HepG2 (cell line): ENCODE measurements at regions not wholly inside any gene's neighbourhood (a gene's known extent, or its start where the extent isn't known, plus 50 kb on each side); places are given as distances from the start of the nearest gene placed in this dataset.
"Not testable (repeated sequence)": the region's sequence is repeated elsewhere in the genome, so short reads cannot be mapped to it uniquely, and the experiment has no call there.

Experiments
- ATAC-seq: fragments of 200-7000 bp; cut with Tn5 transposase; 3 replicates; pipeline ENCODE4 v1.9.1; 2020; ENCODE audit warnings: mild to moderate bottlenecking, moderate library complexity
- BruUV-seq: library from RNA; stranded (reverse); fragments of 400-500 nt; replicated peaks from 2 replicates; lab custom pipeline; 2021; lab: Mats Ljungman, UMichigan
- CTCF ChIA-PET: fragments of 300-600 bp; formaldehyde crosslinking; extraction: SDS; loops from one replicate; lab custom pipeline; 2021; ENCODE audit warnings: low total read pairs, inconsistent platforms, low intra/inter-chr PET ratio; lab: Yijun Ruan, JAX
- POLR2A ChIA-PET: fragments of 350-600 bp; sonication (Branson Sonifier 250); formaldehyde crosslinking; loops from one replicate; lab custom pipeline; 2020; ENCODE audit warnings: antibody characterized with exemption, inconsistent platforms; lab: Yijun Ruan, JAX
- DNase-seq: peaks from one replicate; pipeline ENCODE4 v3.0.0-alpha.2; 2015; ENCODE audit warnings: low spot score
- FAIRE-seq: peaks from 3 replicates; lab custom pipeline; 2011; peaks lifted over from hg19 to GRCh38; lab: Jason Lieb, UNC
- H2AFZ ChIP-seq: one replicate; pipeline ENCODE4 v1.6.1; 2011; ENCODE audit warnings: low read length, inconsistent platforms
- H3K27ac ChIP-seq: fragments of 300-600 bp; 3 replicates; pipeline ENCODE4 v1.8.0; 2011; ENCODE audit warnings: mixed run types, mild to moderate bottlenecking, mixed read lengths, low read length, inconsistent platforms; ENCODE audit not compliant: insufficient read depth; ENCODE audit errors: extremely low read length
- H3K27me3 ChIP-seq, 2 experiments: fragments of 200-600 bp in 1 of 2; 2 replicates in 1 of 2; 3 replicates in 1 of 2; pipeline versions ENCODE4 v1.6.0 to v1.8.0; 2011; ENCODE audit warnings: low read length in 2 of 2, mild to moderate bottlenecking in 2 of 2, moderate library complexity in 2 of 2, inconsistent platforms in 1 of 2; ENCODE audit not compliant: insufficient read depth in 2 of 2, control insufficient read depth in 1 of 2
- H3K36me3 ChIP-seq, 2 experiments: fragments of 200-600 bp in 1 of 2; replicated peaks in 1 of 2; 2 replicates in 1 of 2; 3 replicates in 1 of 2; pipeline versions ENCODE4 v1.5.1 to v1.8.0; 2011; ENCODE audit warnings: low read length in 2 of 2, inconsistent platforms in 1 of 2; ENCODE audit not compliant: insufficient read depth in 2 of 2, control insufficient read depth in 1 of 2
- H3K4me1 ChIP-seq: 2 replicates; pipeline ENCODE4 v1.5.1; 2012; ENCODE audit warnings: low read length, inconsistent platforms; ENCODE audit not compliant: insufficient read depth
- H3K4me2 ChIP-seq: 2 replicates; pipeline ENCODE4 v1.6.0; 2011; ENCODE audit warnings: low read depth, low read length, inconsistent platforms
- H3K4me3 ChIP-seq, 3 experiments: fragments of 200-600 bp in 1 of 3; sonication (generic), shearing (Covaris generic) in 1 of 3; replicated peaks in 1 of 3; 2 replicates each; pipeline ENCODE4 v1.5.1; 2011 to 2016; ENCODE audit warnings: low read length in 3 of 3, inconsistent platforms in 2 of 3, low read depth in 2 of 3, mild to moderate bottlenecking in 2 of 3, control low read depth in 1 of 3, mixed read lengths in 1 of 3; ENCODE audit not compliant: insufficient read depth in 1 of 3
- H3K79me2 ChIP-seq: one replicate; pipeline ENCODE4 v1.6.1; 2011; ENCODE audit warnings: low read length, inconsistent platforms; ENCODE audit not compliant: insufficient read depth
- H3K9ac ChIP-seq: 2 replicates; pipeline ENCODE4 v1.6.0; 2011; ENCODE audit warnings: mild to moderate bottlenecking, low read depth, low read length, inconsistent platforms; ENCODE audit not compliant: insufficient read depth
- H3K9me3 ChIP-seq: 2 replicates; pipeline ENCODE4 v1.5.1; 2012; ENCODE audit warnings: mild to moderate bottlenecking, low read length
- H4K20me1 ChIP-seq: 2 replicates; pipeline ENCODE4 v1.6.0; 2011; ENCODE audit warnings: inconsistent platforms, mild to moderate bottlenecking, low read length, moderate library complexity; ENCODE audit not compliant: insufficient read depth
- ATF7-NPFF ChIP-seq: sonication (generic); formaldehyde crosslinking; IDR thresholded peaks from 2 replicates; pipeline ENCODE4 v1.8.1; 2023; ENCODE audit warnings: mild to moderate bottlenecking, low read depth, missing genetic modification reagents, moderate library complexity
- BHLHE40 ChIP-seq: IDR thresholded peaks from 2 replicates; pipeline ENCODE4 v1.6.1; 2011; ENCODE audit warnings: low read length, improper control_type of control experiment
- DBP ChIP-seq: sonication (generic); formaldehyde crosslinking; IDR thresholded peaks from 2 replicates; pipeline ENCODE4 v1.4.0; 2020; ENCODE audit warnings: missing genetic modification reagents; ENCODE audit errors: not compliant biosample characterization
- FIP1L1 ChIP-seq: fragments of 200-400 bp; formaldehyde crosslinking; IDR thresholded peaks from 2 replicates; pipeline ENCODE4 v1.6.1; 2018; ENCODE audit warnings: low read depth, mild to moderate bottlenecking, low read length, moderate library complexity, borderline replicate concordance; ENCODE audit not compliant: insufficient read depth
- GATA4 ChIP-seq: sonication (generic); IDR thresholded peaks from 2 replicates; pipeline ENCODE4 v1.6.1; 2016; ENCODE audit warnings: antibody characterized with exemption, low read depth, borderline replicate concordance
- KMT2A ChIP-seq: sonication (generic); formaldehyde crosslinking; IDR thresholded peaks from 2 replicates; pipeline ENCODE4 v1.4.0; 2020; ENCODE audit warnings: missing genetic modification reagents
- NFYC ChIP-seq: IDR thresholded peaks from 2 replicates; pipeline ENCODE4 v1.6.1; 2016; ENCODE audit warnings: missing genetic modification reagents, missing compliant biosample characterization
- NR3C1 ChIP-seq: sonication (generic); formaldehyde crosslinking; IDR thresholded peaks from 2 replicates; pipeline ENCODE4 v1.4.0; 2020; ENCODE audit warnings: missing genetic modification reagents
- NRL ChIP-seq: sonication (generic); formaldehyde crosslinking; IDR thresholded peaks from 2 replicates; pipeline ENCODE4 v1.5.0; 2020; ENCODE audit warnings: missing genetic modification reagents, mild to moderate bottlenecking, moderate library complexity, borderline replicate concordance
- SP4 ChIP-seq: sonication (generic); formaldehyde crosslinking; IDR thresholded peaks from 2 replicates; pipeline ENCODE4 v1.8.1; 2023; ENCODE audit warnings: mild to moderate bottlenecking, missing genetic modification reagents
- TCF7 ChIP-seq: sonication (generic); IDR thresholded peaks from 2 replicates; pipeline ENCODE4 v1.6.1; 2016; ENCODE audit warnings: antibody characterized with exemption, low read depth
- TEAD3 ChIP-seq: optimal IDR thresholded peaks from 2 replicates; pipeline ENCODE3; 2016; ENCODE audit warnings: borderline replicate concordance
- TGIF2 ChIP-seq: IDR thresholded peaks from 2 replicates; pipeline ENCODE4 v1.6.1; 2016; ENCODE audit warnings: control low read depth, missing compliant biosample characterization
- TSC22D2 ChIP-seq: sonication (generic); formaldehyde crosslinking; IDR thresholded peaks from 2 replicates; pipeline ENCODE4 v1.5.1; 2020; ENCODE audit warnings: missing genetic modification reagents, mild to moderate bottlenecking, borderline replicate concordance
- ZFP36 ChIP-seq: fragments of 150-350 bp; IDR thresholded peaks from 2 replicates; pipeline ENCODE4 v1.6.1; 2018; ENCODE audit warnings: borderline replicate concordance, low read length, low read depth; ENCODE audit not compliant: partially characterized antibody
- ZKSCAN1 ChIP-seq: fragments of 150-350 bp; IDR thresholded peaks from 2 replicates; pipeline ENCODE4 v1.6.1; 2014; ENCODE audit warnings: low read length
- ZSCAN30 ChIP-seq: sonication (generic); formaldehyde crosslinking; IDR thresholded peaks from 2 replicates; pipeline ENCODE4 v1.5.0; 2020; ENCODE audit warnings: mild to moderate bottlenecking, missing genetic modification reagents
- WGBS: methylation state at CpG from one replicate; pipeline ENCODE4 v1.1.6; 2017; ENCODE audit warnings: low lambda C conversion rate; 5-methylcytosine and 5-hydroxymethylcytosine counted together
- in situ Hi-C: cut with HindIII; loops from 2 replicates; pipeline ENCODE4 v1.10.0; 2017; ENCODE audit warnings: low pct_unique_long_range_greater_than_20kb; ENCODE audit not compliant: extremely low pct_ligation_motif_present
- intact Hi-C: fragments of 100-400 bp; cut with micrococcal nuclease; formaldehyde crosslinking; loops from one replicate; pipeline ENCODE4 v1.10.0; 2022; ENCODE audit not compliant: unreplicated experiment
- TF ChIP-seq, protein P1 (sequence below): sonication (generic); formaldehyde crosslinking; IDR thresholded peaks from 2 replicates; pipeline ENCODE4 v1.8.1; 2023; ENCODE audit warnings: missing genetic modification reagents, mild to moderate bottlenecking, borderline replicate concordance
- TF ChIP-seq, protein P2 (sequence below): sonication (generic); formaldehyde crosslinking; IDR thresholded peaks from 2 replicates; pipeline ENCODE4 v1.4.0; 2020; ENCODE audit warnings: missing genetic modification reagents, low read depth, mild to moderate bottlenecking, borderline replicate concordance
- TF ChIP-seq, protein P3 (sequence below): conservative IDR thresholded peaks from 2 replicates; pipeline ENCODE4 v1.6.1; 2018; ENCODE audit warnings: missing genetic modification reagents

DNA sequence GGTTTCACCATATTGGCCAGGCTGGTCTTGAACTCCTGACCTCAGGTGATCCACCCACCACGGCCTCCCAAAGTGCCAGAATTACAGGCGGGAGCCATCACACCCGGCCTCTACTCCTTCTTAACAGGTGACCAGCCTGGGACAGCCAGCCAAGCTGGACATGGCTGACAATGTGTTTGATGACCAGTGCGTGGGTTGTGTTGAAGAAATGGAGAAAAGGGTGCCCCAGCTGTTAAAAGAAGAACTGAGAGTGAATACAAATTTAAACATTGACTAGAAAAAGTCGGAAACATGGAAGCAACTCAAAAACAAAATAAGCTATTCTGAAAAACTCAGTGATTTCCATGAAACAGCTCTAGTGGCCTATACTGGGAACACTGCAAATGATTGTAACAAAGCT, 86.5 kb upstream of the CLPB start:
- CTCF ChIA-PET = no interaction called here
- intact Hi-C loops = no loop called here
- Histone ChIP-seq H3K9ac (no peak overlapping the region), H4K20me1 (no peaks in the 10 kb centered on the region), H3K9me3 (no peaks in the 10 kb centered on the region), H2AFZ (no peak overlapping the region), H3K27me3 (peaks cover 0 to 9% of the 10 kb centered on the region in 2 experiments; a peak in 1 of 5 replicates), H3K4me2 (no peak overlapping the region), H3K27ac (no peak overlapping the region), H3K36me3 (no peaks in the 10 kb centered on the region), H3K4me1 (no peaks in the 10 kb centered on the region), H3K4me3 (no peak overlapping the region), H3K79me2 (no peaks in the 10 kb centered on the region)
- TF ChIP-seq TSC22D2 (no peak), TCF7 (no peak), KMT2A (no peak), BHLHE40 (no peak), GATA4 (no peak), ZSCAN30 (CRISPR knock-in tag) (no peak), NRL (CRISPR knock-in tag) (no peak), ATF7-NPFF (CRISPR knock-in tag) (no peak), NR3C1 (no peak), SP4 (CRISPR knock-in tag) (no peak), TGIF2 (no peak), FIP1L1 (no peak), DBP (CRISPR knock-in tag) (no peak), TEAD3 (no peak), ZKSCAN1 (no peak), ZFP36 (no peak), NFYC (CRISPR knock-in tag) (no peak)
- TF ChIP-seq, protein P1, sequence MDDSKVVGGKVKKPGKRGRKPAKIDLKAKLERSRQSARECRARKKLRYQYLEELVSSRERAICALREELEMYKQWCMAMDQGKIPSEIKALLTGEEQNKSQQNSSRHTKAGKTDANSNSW = no peak
- TF ChIP-seq, protein P2, sequence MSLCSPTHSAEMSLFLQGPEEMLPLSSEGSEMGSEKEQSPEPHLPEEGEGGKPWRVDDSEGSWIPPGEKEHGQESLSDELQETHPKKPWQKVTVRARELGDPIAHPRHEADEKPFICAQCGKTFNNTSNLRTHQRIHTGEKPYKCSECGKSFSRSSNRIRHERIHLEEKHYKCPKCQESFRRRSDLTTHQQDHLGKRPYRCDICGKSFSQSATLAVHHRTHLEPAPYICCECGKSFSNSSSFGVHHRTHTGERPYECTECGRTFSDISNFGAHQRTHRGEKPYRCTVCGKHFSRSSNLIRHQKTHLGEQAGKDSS (CRISPR knock-in tag) = no peak
- TF ChIP-seq, protein P3, sequence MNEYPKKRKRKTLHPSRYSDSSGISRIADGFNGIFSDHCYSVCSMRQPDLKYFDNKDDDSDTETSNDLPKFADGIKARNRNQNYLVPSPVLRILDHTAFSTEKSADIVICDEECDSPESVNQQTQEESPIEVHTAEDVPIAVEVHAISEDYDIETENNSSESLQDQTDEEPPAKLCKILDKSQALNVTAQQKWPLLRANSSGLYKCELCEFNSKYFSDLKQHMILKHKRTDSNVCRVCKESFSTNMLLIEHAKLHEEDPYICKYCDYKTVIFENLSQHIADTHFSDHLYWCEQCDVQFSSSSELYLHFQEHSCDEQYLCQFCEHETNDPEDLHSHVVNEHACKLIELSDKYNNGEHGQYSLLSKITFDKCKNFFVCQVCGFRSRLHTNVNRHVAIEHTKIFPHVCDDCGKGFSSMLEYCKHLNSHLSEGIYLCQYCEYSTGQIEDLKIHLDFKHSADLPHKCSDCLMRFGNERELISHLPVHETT (CRISPR knock-in tag) = no peak
- BruUV-seq = no TSS peak
- 17% methylated on average over 5 of the region's 5 CpGs for WGBS
- ATAC-seq = no peak
- FAIRE-seq = no peak
- in situ Hi-C loops = no loop called here
- POLR2A ChIA-PET = no interaction called here
- DNase-seq = no peak

DNA sequence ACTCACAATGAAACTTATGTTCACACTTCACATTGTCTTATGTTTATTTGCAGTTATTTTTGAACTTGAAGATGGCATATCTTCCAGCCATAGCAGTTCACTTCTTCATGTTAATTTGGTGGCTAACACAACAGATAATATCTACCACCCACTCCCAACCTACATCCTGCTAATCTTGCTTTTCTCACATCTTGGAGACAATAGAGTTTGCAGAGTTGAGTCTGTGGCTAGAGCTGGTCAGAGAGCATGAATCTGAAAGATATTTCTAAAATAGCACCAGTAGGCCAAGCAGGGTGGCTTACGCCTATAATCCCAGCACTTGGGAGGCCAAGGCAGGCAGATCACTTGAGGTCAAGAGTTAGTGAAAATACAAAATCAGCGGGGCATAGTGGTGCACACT, 85.6 kb upstream of the CLPB start:
- H3K4me3 ChIP-seq, FAIRE-seq, POLR2A ChIA-PET, in situ Hi-C loops, intact Hi-C loops, H3K27ac ChIP-seq, H3K9ac ChIP-seq, ATAC-seq, H3K79me2 ChIP-seq, H3K9me3 ChIP-seq, DNase-seq, H3K36me3 ChIP-seq, H3K27me3 ChIP-seq, H4K20me1 ChIP-seq, CTCF ChIA-PET, H2AFZ ChIP-seq, BruUV-seq, H3K4me1 ChIP-seq, H3K4me2 ChIP-seq: not testable (repeated sequence)
- 63% methylated on average over 2 of the region's 2 CpGs for WGBS
